NCI-H1694 (cell line): ENCODE measurements at regions not wholly inside any gene's neighbourhood (a gene's known extent, or its start where the extent isn't known, plus 50 kb on each side); places are given as distances from the start of the nearest gene placed in this dataset.
A peak's percentile ranks its signal among the peaks of the same experiment; 100 is the strongest.

Source experiments
- DNase-seq: peaks from one replicate; lab custom pipeline; 2025; lab: John Stamatoyannopoulos, UW

DNA sequence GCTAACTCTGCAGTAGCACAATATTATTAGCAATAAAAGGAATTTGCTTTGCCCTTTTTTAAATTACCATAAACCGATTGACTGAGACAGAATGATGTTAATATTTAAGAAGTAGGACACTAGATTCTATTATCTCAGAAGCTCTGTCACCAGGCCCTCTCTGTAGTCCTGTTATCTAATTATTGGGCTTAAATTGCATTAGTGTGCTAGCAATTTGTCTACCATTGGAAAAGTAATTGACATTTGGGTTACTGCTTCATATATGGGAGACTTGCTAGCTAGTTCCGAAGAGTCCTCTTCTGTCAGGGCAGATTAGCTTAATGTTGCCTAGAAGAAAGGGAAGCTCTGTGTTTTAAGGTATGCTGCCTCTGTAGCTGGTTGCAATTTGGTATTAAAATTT is 1107.3 kb upstream of the EEF2KMT start:
- no peak for DNase-seq

DNA sequence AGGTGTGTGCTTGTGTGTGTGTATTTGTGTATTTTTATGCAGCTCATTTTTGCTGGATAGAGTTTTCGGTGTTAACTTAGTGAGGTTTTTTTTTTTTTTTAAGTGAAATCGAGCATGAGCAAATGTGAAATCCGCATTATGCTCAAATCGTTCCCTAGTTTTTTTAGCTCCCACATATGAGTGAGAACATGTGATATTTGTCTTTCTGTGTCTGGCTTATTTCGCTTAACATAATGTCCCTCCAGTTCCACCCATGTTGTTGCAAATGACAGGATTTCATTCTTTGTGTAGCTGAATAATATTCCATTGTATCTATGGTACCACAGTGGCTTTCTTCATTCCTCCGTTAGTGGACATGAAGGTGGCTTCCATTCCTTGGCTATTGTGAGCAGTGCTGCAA is 1103.3 kb upstream of the EEF2KMT start:
- DNase-seq: no peak

DNA sequence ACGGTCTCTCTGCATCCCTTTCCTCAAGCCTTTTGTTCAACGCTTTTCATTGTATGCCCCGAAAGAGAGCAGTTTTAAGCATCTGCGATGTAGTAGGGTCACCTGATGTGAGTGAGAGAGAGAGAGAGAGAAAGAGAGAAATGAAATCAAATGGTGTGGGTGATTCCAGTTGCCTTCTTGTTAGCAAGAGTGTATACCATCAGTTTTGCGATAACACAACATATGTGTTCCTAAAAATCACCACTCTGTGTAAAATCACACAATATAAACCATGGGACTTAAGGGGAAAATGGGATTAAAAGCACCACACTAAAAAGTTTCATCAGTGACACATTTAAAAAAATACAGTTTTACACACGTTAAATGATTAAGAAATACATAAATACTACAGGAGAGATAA is 1102.7 kb upstream of the EEF2KMT start:
- no peak for DNase-seq

DNA sequence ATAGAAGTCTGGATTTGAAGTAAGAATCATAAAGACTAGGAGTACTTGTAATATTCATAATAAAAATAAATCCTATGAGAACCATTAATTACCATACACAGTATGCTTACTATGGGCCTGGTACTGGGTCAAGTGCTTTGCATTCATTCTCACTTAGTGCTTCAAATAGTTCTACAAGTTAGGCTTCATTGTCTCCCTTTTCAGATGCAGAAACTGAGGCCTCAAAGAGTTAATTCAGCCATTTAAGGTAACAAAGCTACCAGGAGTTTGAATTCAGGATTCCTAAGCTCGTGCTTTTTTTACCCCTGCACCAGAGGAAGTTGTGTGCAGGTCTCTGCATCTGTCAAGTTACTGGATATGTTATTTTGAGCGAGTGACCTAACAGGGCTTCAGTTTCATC is 1098.4 kb upstream of the EEF2KMT start:
- DNase-seq: no peak

DNA sequence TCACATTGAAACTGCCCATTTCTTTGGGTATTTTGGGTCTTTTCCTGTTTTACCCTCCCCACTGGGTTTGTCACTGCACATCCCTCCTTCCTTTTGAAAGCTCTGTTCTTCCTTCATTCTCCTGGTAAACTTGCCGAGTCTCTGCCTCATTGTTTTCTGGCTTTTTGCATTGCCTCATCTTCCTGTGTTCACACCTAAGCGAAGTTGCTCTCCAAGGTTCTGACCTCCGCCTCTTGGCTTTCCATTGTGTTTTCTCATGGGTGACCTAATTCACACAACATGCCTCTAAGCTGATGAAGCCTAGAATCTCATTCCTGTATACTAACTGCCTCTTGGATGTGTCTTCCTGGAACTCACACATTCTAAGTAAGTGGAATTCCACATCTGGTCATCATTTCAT is 1096.1 kb upstream of the EEF2KMT start:
- no peak for DNase-seq

DNA sequence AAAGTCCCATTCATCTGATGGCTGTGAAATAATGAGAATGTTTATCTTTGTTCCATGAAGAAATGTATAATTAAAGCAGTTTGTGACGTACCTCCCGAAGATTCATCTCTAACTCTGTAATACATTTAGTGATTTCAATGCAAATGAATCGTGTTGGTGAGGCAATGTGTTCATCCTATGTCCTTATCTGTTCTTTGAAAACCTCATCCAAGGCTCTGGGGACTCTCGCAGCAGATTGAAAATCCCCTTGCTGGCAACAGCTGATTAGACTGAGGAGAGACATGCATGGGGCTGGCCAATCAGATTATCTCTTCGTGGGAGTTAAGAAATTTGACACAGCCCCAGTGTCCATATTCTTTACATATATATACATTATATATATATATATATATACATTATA is 1095.4 kb upstream of the EEF2KMT start:
- DNase-seq: no peak

DNA sequence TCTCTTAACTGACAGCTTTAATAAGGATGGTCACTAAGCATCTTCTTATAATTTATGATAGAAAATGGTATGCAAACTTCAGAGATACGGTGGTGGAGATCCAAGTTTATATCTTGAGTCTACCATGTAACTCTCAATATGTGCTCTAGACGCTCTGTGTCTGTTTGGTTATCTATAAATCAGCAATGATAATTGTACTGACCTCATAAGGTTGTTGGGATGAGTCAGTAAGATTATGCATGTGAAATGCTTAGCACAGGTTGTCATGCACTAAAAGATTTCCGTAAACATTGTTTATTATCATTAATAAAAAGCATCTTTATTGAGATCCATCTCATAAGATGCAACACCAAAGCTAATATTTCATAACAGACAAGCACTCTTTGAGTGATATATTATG is 1094.9 kb upstream of the EEF2KMT start:
- no peak for DNase-seq

DNA sequence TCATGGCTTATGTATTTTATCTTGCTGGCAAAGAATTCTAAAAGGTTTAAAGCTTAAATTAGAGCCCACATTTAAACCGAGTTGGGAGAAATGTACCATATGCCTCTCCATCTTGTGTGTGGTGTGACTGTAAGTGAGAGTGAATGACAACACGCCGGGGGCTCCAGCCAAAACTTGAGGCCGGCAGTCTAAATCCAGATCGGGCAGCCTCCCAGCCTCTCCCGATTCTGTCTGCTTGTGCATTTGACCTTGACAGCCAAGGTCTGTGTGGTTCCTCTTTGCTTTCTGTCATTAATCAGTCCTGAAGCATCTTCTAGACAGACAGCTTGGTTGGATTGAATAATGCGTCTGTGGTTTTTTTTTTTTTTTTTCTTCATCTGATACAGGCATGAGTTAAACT is 1093.2 kb upstream of the EEF2KMT start:
- DNase-seq: peak; percentile 24

DNA sequence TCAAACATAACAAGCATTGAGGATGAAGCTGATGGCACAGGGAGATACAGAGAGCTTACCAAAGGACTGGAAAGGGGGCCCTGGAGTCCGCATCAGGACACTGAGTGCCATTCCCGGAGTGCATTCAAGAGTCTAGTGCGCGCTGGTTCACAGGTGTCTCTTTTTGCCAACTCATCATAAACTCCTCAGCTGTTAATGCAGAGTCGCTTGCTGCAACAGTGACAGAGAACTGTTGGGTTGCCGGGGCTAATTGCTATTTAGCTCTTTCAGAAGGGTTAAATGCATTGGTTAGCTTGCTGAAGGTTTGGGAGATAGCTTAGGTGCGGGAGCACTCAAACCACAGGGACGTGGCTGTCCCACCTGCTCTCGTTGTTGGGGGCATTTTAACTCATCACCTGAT is 1091.6 kb upstream of the EEF2KMT start:
- no peak for DNase-seq

DNA sequence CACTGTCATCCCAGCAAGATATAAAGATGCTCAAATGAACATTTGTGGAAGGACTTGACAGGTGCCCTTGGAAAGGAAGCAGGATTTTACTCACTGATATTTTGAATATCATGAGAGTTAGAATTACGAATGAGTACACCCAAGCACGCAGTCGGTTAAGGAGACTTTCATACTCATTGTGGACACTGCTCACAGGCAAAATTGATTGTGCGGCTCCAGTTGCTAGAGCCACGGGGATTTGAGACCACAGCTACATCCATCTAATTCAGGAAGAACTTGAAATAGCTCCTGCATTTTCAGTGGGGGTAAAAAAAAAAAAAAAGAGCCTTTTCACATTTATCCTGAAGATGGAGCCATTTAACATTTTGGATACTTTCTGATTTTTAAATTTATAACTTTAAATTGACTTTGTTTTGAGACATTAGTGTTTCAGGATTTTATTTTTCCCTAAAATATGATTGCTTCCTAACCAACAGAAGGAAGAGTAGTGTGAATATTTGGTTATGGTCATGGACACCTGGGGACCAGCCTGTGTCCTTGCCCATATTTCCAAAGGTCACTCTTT is 1080.1 kb upstream of the EEF2KMT start:
- no peak for DNase-seq

DNA sequence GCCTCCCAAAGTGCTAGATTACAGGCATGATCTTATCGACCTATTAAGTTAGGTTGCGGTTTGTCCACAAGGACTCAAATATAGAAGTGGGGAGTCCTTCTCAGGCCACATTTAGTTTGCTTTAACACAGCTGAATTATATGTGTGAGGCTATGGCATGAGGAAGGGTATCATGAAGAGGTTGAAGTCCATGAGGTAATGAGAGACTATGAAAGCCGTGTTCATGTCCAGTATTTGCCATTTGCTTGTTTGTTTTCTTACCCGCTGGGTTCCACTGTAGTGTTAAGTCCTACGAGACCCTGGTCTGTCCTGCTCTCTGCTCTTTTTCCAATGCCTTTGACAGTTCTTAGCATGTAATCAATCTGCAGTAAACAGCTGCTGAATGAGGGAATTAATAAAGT is 1072.4 kb upstream of the EEF2KMT start:
- no peak for DNase-seq

DNA sequence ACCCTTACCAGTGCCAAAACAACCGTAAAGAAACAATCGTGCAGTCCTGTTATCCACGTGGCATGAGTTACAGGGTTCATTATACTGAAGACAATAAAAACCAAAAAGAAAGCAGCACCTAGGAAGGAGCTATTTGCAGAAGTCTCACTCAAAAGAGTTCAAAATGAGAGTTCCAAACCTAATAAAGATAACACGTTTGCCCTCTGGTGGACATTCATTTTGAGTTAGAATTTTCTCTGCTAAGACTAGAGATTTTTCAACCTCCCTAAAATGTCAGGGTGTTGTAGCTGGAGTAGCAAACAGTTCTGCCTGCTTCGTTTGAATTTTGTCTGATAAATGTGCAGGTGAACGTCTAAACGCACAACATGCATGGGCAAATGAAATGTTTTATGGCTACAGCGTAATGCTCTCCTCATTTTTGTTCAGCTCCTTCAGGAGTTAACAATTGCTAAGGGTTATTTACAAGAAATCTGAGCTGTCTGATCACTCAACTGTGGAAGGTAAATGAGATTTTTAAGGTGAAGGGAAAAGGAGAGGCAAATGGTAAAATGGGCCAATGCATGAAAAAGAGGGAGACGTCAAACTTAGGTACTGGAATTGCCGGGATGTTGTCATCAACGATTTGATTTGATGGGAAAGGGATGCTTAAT is 1067.9 kb upstream of the EEF2KMT start:
- DNase-seq: peak; percentile 45

DNA sequence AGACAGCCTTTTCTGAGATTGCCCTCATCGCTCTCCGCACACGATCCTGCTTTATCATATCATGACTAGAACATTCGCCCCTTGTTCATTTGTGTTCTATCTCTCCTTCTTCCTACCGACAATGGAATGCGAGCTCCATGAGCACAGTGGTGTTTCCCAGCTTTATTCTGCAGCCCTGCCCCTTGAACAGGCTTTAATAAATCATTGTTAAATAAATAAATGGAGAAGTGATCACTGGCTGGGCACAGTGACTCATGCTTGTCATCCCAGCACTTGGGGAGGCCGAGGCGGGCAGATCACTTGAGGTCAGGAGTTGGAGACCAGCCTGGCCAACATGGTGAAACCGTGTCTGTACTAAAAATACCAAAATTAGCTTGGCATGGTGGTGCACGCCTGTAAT is 1063.3 kb upstream of the EEF2KMT start:
- DNase-seq: no peak

DNA sequence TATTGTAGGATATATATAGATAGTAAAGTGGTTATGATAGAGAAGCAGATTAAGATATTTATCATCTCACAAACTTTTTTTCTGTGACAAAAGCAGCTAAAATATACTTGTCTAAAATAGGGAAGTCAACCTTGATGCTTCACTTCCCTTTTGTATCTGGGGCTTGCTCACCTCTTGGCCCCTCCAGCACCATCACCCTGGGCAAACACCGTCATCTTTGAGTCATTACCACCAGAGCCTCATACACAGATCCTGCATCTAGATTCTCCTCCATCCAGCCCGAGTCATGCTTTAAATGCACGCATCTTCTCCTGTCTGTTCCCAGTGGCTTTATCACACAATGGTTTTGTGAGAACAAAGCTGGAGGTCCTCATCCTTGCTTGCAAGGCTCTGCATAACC is 1062.7 kb upstream of the EEF2KMT start:
- DNase-seq: no peak

DNA sequence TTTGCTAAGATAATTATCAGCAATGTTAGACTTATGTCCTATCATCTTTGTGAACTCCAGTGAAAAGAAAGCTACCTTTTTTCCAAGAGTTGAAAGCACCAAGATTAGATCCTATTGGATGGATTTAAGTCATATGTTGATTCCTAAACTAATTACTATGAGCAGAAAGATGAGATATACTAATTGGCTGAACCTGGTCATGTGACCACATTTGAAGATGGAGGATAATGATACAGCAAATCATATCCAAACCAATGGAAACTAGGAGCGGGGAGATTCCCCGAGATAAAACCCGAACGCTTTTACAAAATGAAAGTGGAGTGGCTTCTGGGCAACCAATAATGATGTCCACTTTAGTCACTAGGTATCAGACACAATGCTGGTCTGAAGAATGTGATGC is 1060.2 kb upstream of the EEF2KMT start:
- no peak for DNase-seq

DNA sequence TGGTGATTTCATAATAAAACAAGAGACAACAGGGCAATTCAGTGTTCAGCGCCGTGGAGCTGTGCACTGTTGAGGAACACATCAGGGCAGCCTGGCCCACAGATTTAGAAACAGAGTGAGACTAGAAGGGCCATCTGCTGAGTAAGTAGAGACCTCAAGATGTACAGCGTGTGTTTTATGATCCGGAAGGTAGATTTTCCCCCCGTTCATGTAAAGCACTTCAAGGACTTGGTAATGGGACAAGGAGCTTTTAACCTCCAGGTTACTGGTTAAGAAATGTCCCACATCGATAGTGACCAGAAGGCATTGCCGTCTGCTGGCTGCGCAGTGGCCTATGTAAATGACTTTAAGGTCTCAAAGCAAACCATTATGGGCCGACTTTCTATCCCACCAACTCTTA is 1057.7 kb upstream of the EEF2KMT start:
- no peak for DNase-seq

DNA sequence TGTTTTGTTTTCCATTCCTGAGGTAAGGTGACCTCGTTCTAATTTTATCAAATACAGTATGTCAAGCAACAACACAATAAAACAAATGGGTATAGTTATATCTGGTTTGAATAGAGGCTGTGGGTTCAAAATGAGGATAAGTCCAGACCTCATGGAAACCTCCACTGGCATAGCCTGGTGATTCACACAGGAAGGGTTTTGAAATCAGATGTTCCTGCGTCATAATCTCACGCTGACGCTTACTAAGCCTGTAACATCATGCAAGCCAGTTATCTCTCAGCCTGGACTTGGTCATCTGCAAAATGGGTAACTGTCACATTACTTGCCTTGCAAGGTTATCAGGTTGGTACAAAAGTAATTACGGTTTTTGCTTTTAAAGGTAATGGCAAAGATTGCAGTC is 1056.3 kb upstream of the EEF2KMT start:
- no peak for DNase-seq

DNA sequence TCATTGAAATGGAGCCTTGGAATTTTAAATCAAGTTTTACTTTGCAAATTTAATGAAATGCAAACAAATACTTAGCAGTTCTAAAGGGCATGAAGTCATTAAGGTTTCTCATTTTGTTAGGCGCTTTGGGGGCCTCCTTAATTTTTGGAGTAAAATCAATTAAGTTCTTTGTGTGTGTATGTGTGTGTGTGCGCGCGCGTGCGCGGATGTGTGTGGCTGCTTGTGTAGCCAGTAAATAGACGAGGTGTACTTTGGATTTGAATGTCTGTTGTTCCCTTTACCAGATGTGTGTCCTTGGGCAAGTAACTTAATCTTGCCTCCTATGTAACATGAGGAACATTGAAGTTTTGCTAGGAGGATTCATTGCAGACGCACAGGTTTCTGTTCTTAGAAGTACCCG is 1051.4 kb upstream of the EEF2KMT start:
- DNase-seq: no peak

DNA sequence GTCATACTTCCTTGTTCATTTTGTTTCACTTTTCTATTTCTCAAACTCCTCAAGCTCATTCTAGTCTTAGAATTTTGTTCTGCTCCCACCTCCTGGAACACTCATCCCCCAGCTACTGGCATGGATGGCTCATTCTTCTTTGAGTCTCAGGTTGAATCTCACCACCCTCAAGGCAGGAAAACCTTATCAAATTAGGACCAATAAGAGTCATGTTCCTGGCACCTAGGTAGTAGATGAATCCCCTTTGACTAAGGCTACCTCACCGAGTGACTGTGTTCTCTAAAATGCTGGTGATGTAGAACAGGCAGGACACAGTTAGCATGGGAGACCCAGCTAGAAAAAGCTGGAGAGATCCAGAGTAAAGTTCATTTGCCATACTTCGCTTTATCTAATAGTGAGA is 1050.8 kb upstream of the EEF2KMT start:
- DNase-seq: no peak

DNA sequence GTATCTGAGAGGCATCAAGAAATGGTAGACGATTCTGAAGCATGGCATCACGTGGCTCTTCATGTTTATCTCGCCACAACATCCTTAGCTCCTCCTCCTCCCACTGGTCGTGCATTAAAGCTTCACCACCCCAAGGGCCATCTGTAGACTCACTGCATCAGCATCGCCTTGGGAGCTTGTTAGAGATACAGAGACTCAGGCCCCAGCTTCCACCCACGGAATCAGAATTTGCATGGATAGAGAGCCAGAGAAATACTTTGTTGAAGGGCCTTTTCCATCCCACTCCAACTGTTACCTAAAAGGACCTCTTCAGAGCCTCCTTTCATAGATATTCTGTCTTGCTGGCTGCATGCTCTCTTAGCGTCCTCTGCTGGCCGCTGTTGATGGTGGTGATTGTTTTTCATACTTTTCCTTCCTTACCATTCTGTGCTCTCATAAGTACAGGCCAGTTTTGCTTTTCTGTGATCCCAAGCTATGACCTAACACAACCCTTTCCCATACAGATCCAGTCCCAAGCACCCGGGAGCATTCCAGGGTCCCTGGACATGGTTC is 1049.4 kb upstream of the EEF2KMT start:
- no peak for DNase-seq

DNA sequence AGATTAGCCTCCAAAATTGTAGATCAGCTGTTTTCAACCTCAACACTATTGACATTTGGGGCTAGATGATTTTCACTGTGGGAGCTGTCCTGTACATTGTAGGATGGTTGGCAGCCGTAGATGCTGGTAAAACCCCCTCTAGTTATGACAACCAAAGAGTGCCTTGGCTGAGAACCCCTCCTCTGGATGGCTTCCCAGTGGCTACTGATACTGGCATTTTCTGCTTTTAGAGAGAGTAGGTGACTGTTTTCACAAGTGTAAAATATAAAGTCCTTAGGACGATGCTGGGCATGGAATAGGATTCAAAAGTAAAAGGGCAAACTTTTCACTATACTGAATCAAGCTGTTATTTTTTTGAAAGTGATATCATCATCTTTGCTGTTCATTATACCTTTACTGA is 1048.8 kb upstream of the EEF2KMT start:
- DNase-seq: no peak

DNA sequence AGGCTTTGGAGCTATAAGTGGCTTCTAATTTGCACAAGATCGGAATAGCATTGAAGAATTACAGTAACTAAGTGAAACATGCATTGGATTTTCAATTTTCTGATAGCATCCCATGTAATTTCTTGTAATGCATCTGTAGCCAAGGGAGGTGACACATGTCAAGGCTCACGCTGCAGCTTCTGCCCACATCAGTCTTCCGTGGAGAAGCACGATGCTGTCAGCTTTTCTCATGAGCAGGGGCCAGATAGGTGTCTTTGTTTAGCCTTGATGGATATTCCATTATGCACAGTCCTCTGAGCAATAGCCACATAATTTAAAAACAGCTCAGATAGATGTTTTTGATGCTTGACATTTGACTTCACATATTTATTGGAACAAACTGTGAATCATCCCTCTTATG is 1046.9 kb upstream of the EEF2KMT start:
- DNase-seq: no peak

DNA sequence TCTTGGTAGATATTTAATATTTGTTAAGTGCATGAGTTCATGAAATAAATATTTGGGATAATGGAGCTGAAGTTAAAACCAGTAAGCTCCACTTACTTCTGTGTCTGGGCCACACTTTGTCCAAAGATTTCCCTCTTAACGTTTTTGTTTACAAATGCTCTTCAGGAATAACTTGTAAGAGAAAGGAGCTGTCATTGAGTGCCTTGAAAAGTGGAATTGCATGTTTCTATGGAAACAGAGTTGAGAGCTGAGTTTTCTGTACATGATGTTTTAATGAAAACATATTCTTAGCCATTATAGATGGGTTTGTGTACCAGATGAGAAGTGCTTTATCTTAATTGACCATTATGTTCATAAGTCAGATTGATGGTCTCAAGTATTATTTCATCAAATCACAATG is 1045.4 kb upstream of the EEF2KMT start:
- no peak for DNase-seq

DNA sequence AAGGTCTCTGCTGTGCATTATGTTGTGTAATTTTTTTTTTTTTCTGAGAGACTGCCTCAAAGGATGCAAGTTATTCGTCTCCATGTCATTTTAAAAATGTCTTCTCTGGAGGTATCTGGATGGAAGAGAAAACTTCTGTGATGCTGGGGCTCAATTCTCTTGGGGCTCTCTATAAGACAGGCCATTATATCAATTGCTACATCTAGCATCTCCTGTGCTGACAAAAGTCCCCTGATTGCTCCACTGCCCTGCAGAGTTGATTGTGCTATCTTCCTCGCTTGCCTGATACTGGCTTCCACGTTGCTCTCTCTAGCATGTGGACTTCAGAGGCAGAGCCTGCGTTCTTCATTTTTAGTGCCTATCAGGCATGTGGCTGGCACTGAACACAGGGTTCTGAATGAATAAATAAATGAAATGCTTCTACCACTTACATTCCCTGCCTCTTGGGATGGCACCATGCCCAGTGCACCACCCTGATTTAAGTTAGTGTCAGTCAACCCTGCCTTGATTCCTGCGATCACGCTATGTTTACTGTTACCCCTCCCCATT is 1035.5 kb upstream of the EEF2KMT start:
- no peak for DNase-seq
